ENCODE measurements at regions not wholly inside any gene's neighbourhood (a gene's known extent, or its start where the extent isn't known, plus 50 kb on each side); places are given as distances from the start of the nearest gene placed in this dataset.
"Not testable (repeated sequence)": the region's sequence is repeated elsewhere in the genome, so short reads cannot be mapped to it uniquely, and the experiment has no call there.

DNA sequence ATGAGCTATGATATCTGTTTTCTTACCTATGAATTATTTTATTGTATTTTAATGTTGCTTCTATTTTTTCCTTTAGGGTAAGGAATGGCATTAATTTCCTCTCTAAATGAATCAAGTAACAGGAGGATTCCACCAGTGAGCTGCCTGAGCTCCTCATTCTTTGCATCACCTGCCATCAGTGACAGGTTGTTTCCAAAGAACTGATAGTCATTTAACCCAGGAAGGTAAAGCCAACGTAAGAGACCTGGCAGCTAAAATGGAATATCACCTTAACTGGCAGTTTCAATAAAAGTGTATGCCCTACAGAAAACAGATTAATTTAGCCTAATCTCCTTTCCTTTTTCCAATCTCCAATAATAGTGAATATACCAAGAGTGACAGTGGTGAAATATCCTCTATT lies 812.0 kb downstream of the SLITRK5 start:
- FAIRE-seq (no peak), DNase-seq (ENCODE audit: extremely low spot score, insufficient read length, low read depth) (no peak)

- FAIRE-seq, result no peak
- DNase-seq (ENCODE audit: extremely low spot score, insufficient read length, low read depth), result no peak
Observed at GRCh38 chr13:88507909-88508308, 836.7 kb downstream of the SLITRK5 start.

GRCh38 chr13:88512993-88513392 lies 841.8 kb downstream of the SLITRK5 start:
- FAIRE-seq, result not testable (repeated sequence)

GRCh38 chr13:88526186-88526852 lies 855.1 kb downstream of the SLITRK5 start:
- DNase-seq (ENCODE audit: extremely low spot score, insufficient read length, low read depth) (no peak), FAIRE-seq (no peak)

More at GRCh38 chr13:88512993-88513392, 841.8 kb downstream of the SLITRK5 start:
- not testable (repeated sequence) for DNase-seq (ENCODE audit: extremely low spot score, insufficient read length, low read depth)

DNA sequence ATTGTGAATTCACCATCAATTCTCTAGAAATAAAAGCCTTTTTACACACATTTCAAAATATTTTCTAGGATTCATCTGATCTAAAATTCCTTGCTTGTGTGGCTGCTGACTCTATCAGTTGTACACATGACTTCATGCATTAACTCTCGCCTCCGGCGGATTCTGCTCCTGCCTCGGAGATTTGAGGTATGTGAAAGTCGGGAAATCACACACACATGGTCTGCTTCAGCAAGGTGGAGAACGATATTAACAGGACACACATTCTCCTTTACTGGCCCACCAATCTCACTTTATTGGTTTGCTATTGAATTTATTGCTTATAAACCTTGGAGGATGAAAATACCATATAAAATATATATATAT lies 855.7 kb downstream of the SLITRK5 start:
- FAIRE-seq (no peak), DNase-seq (ENCODE audit: extremely low spot score, insufficient read length, low read depth) (no peak)

DNA sequence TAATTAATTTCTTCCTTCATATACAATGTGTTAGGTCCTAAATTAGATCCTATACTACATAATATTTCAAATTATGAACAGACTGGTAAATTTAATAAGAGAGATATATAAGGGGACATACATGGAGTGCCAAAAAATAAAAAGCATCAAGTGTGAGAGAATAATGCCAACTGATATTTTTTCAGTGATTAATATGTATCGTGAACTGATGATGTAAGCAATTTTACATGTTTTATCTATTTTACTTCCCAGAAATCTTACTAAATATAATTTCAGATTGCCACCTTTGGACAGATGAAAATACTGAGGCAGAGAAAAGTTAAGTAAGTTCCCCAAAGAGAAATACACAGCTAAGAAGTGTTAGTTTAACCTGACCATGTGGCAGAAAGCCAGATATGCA lies 870.8 kb downstream of the SLITRK5 start:
- DNase-seq (ENCODE audit: extremely low spot score, insufficient read length, low read depth) (no peak), FAIRE-seq (no peak)

DNA sequence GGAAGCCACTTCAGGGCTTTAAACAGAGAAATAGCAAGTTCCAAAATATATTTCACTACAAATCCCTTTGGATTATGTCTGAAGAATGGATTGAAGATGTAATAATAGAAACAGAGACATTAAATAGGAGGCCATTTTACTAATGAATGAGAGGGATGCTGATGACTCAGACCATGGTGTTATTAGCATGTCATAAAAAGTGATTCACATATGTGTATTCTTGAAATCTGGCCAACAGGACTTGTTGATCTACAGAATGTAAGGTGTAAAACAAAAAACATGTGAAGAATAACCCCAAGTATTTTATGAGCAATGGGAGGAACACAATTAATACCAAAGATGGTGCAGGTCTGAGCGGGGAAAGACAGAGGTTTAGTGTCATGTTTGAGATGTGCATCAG lies 873.7 kb downstream of the SLITRK5 start:
- FAIRE-seq (no peak), DNase-seq (ENCODE audit: extremely low spot score, insufficient read length, low read depth) (no peak)

DNA sequence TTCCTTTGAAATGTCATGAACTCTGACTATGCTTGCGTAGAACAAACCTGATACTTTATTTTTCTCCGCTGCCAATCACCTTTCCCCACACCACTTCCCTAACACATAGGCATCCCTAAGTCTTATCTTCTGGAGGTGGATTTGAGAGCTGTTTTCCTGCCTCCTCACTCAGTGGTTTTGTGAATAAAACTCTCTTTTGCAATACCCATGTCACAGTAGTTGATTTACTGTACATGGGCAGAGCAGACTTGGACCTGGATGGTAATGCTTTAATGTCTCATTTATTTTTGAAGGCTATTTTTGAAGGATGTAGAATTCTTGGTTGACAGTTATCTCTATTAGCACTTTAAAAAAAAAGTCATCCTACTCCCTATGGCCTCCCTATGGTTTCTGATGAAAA lies 881.8 kb downstream of the SLITRK5 start:
- no peak for FAIRE-seq

DNA sequence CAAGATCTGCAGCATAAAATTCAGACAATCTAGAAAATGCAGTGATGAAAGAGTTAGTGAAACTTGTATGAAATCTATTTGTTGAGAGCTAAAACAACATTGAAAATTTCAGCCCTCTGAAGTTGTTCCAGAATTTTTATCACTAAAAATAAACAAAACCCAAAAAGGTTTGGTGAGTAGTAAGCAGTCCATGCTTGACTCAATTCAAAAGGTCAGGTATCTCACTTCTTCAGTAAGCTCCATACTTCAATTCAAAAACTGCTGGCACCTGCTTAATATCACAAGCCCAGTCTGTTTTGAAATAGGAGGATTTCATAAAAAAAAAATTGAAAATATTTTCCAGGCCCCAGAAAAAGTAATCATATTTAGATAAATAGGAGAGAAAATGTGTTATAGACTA lies 894.4 kb downstream of the SLITRK5 start:
- DNase-seq (ENCODE audit: extremely low spot score, insufficient read length, low read depth), result no peak
- FAIRE-seq, result no peak

More for the DNA sequence above, 881.8 kb downstream of the SLITRK5 start:
- no peak for DNase-seq (ENCODE audit: extremely low spot score, insufficient read length, low read depth)

DNA sequence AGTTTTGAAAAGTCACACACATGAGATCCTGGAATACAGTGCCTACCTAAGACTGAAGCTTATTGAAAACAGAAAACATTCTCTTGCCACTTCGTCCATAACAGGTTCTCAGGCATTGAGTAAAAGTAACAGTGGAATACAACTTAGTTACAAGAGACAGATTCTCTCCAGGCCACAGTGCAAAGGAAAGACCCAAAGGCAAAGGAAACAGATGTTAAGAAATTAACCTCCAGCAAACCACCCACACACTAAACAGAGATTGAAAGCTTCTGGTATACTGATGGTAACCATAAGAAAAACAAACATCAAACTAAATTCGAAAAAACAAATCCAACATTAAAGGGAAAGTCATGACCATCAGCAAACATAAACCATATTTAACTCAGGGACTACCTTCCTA lies 914.7 kb downstream of the SLITRK5 start:
- FAIRE-seq, result no peak
- no peak for DNase-seq (ENCODE audit: extremely low spot score, insufficient read length, low read depth)

DNA sequence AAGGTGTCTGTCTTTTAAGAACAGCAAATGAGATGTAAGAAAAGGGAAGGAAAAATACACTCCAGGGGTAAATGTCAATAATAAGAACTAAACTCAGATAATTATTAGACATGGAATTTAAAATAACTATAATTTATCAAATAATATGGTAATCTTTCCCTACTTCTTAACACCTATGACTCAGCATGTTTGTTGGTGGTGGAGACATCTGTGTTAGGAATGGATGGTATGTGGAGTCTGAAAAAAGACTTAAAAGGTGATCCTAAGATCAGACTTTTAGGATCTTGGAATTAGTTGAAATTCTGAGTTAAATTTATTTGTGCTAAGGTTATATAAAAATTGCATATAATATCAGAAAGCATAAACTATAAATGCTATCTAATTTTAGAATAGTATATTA lies 915.1 kb downstream of the SLITRK5 start:
- no peak for FAIRE-seq

DNA sequence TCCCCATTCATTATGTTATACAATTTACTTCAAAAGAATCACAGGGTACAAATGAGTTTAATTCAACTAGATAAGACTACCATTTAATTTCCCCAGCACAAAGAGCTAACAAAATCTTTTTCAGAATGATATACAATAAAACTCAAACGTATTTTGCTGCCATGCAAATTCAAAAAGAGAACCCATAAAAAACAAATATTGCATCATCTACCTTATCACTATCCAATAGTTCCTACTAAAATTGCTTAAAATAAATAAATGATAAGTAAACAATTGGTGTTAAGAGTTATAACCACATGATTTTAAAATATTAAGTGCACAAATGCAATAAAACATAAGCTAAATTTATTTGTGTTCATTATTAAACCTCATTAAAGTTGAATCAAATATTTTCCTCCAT lies 919.4 kb downstream of the SLITRK5 start:
- no peak for DNase-seq (ENCODE audit: extremely low spot score, insufficient read length, low read depth)
- no peak for FAIRE-seq

More for the DNA sequence above, 915.1 kb downstream of the SLITRK5 start:
- DNase-seq (ENCODE audit: extremely low spot score, insufficient read length, low read depth), result no peak

DNA sequence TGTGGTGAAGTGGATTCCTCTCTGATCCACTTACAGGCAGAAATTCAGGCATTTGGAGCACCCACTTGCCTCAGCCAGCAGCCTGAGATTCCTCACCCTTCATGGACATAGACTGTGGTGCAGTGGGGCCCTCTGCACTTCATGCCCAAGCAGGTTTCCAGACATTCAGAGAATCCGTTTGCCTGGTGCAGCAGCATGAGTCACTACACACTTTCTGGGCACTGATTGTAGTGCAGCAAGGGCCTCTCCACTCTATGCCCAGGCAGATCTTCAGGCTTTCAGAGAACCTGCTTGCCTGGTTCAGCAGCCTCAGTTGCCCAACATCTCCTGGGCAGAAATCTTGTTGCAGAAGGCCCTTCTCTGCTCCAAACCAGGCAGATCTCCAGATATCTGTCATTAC lies 920.9 kb downstream of the SLITRK5 start:
- DNase-seq (ENCODE audit: extremely low spot score, insufficient read length, low read depth) (no peak), FAIRE-seq (no peak)

DNA sequence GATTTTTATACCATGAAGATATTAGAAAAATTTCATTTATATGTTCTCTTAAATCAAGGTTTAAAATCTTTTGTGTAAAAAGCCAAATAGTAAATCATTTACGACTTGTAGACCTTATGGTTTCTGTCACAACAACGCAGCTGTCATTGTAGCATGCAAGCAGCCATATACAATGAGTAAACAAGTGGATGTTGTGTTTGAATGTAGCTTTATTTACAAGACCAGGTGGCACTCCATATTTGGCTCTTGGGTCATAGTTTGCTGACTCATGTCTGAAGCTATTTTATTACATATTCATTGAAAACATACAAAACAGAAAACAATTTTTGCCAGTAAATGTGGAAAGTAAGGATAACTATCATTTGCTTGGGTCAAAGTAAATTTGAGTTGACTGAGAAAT lies 930.8 kb downstream of the SLITRK5 start:
- no peak for FAIRE-seq
- no peak for DNase-seq (ENCODE audit: extremely low spot score, insufficient read length, low read depth)

- FAIRE-seq (no peak), DNase-seq (ENCODE audit: extremely low spot score, insufficient read length, low read depth) (no peak)
Observed at GRCh38 chr13:88602786-88603777, 931.9 kb downstream of the SLITRK5 start.

GRCh38 chr13:88617176-88617575 lies 946.0 kb downstream of the SLITRK5 start:
- no peak for FAIRE-seq
- no peak for DNase-seq (ENCODE audit: extremely low spot score, insufficient read length, low read depth)

DNA sequence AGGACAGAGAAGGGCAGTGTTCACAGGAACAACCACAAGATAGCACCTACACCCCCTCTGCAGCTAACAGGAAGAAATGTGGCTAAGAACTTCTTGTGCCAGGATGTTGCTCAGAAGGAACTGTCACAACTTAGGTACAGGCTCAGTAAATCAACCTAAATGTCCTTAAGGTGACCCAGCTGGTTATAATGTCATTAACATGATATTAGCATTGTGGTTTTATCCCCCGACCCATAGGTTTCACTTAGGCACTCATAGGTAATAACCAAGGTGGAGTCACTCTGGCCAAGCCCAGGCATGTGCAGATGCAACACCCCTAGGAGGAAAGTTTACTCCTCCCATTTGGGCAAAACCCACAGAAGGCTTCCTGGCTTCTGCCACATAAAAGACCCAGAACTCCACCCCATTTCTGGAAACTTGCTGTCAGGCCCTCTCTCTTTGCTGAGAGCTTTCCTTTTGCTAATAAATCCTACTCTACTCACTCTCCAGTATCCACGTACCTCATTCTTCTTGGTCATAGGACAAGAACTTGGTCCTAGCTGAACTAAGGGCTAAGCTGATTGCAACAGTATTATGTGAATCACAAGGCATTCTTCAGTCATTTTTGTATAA lies 951.3 kb downstream of the SLITRK5 start:
- no peak for FAIRE-seq
- no peak for DNase-seq (ENCODE audit: extremely low spot score, insufficient read length, low read depth)

DNA sequence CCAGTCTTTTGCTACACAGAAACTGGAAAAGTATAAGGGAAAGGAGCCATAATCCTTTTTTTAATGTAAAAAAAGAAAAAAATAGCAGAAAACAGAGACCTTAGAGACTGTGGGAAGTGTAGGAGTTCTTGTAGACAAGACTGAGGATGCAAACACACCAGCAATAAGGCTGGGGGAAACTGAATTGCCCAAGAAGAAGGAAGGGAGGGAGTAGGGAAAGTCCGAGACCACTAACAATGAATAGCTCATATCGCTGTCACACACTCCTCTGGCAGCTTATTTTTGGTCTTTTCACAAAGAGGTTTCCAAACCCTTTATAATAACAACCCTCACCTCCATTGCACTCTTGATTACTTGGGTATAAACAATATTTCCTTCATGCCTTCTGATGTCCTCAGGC lies 952.0 kb downstream of the SLITRK5 start:
- FAIRE-seq, result no peak
- no peak for DNase-seq (ENCODE audit: extremely low spot score, insufficient read length, low read depth)

DNA sequence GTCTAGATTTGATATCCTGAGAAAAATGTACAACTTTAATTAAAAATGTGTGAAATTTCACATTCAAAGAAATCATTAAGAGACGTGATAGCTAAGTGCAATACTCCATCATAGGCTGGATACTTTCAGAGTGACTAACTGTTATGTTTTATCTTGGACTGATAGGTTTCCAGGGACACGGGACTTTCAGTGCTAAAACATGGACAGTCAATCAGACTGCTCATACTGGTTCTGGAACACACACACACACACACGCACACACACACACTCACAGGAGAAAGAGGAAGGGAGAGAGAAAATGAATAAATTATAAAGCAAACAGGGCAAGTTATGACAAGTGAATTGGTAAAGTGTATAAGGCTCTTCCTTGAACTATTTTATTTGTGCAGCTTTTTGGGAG lies 955.9 kb downstream of the SLITRK5 start:
- no peak for DNase-seq (ENCODE audit: extremely low spot score, insufficient read length, low read depth)
- FAIRE-seq, result no peak

DNA sequence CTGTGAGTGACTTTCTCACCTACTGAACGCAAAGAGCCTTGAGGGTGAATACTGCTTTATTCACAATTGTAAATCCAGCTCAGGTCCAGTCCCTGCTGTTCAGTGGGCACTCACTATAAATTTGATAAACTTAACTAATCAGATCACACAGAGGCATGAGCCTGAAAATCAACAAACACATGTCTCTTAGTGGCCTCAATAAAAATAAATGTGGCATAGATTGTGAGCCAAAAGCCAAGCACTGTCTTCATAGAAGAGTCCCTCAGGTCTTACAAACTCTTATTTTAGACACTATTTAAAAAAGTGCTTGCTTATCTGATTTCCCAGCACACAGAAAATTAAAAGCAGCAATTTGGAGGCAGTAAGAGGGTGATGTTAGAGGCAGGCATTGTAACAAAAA lies 957.7 kb downstream of the SLITRK5 start:
- FAIRE-seq (no peak), DNase-seq (ENCODE audit: extremely low spot score, insufficient read length, low read depth) (no peak)

GRCh38 chr13:88637935-88638334 lies 966.8 kb downstream of the SLITRK5 start:
- no peak for FAIRE-seq
- DNase-seq (ENCODE audit: extremely low spot score, insufficient read length, low read depth), result no peak

All from GM18507 (cell line).